SK-N-SH treated with all-trans-retinoic acid at 6 μM for 48 hours (cell line): ENCODE measurements at regions not wholly inside any gene's neighbourhood (a gene's known extent, or its start where the extent isn't known, plus 50 kb on each side); places are given as distances from the start of the nearest gene placed in this dataset.

ENCODE experiments used
- ARNTL ChIP-seq: fragments of 450-650 bp; formaldehyde crosslinking; IDR thresholded peaks from 2 replicates; pipeline ENCODE4 v1.5.0; 2020; ENCODE audit warnings: low read depth, mild to moderate bottlenecking, moderate library complexity, borderline replicate concordance
- CSDC2 ChIP-seq: fragments of 250-450 bp; sonication (Bioruptor Pico); IDR thresholded peaks from 2 replicates; pipeline ENCODE4 v1.5.0; 2020; ENCODE audit warnings: mild to moderate bottlenecking, moderate library complexity
- ZFP3 ChIP-seq: fragments of 250-450 bp; sonication (Bioruptor Pico); IDR thresholded peaks from 2 replicates; pipeline ENCODE4 v1.5.0; 2020; ENCODE audit warnings: mild to moderate bottlenecking, moderate library complexity
- ZNF70 ChIP-seq: fragments of 450-650 bp; formaldehyde crosslinking; IDR thresholded peaks from 2 replicates; pipeline ENCODE4 v1.5.0; 2020; ENCODE audit warnings: mild to moderate bottlenecking, moderate library complexity
- TF ChIP-seq, protein P1 (sequence below): fragments of 250-450 bp; sonication (Bioruptor Pico); IDR thresholded peaks from 2 replicates; pipeline ENCODE4 v1.5.1; 2021; ENCODE audit warnings: mild to moderate bottlenecking, moderate library complexity

DNA sequence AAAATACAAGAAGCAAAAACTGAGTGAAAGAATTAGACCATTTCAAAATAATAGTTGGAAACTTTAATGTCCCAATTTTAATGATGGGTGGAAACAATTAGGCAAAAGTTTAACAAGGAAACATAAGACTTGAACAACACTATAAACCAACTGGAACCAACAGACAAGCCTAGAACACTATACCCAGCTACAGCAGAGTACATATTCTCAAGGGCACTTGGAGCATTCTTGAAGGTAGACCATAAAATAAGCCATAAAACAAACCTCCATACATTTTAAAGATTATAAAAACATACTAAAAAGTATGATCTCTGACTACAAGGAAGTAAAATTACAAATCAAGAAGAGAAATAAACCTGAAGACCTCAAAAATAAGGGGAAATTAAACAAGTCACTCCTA is 616.7 kb downstream of the SUCLG1 start:
- TF ChIP-seq ARNTL (CRISPR knock-in tag) (no peak), ZNF70 (no peak), CSDC2 (CRISPR knock-in tag) (no peak), ZFP3 (CRISPR knock-in tag) (no peak)
- TF ChIP-seq, protein P1, sequence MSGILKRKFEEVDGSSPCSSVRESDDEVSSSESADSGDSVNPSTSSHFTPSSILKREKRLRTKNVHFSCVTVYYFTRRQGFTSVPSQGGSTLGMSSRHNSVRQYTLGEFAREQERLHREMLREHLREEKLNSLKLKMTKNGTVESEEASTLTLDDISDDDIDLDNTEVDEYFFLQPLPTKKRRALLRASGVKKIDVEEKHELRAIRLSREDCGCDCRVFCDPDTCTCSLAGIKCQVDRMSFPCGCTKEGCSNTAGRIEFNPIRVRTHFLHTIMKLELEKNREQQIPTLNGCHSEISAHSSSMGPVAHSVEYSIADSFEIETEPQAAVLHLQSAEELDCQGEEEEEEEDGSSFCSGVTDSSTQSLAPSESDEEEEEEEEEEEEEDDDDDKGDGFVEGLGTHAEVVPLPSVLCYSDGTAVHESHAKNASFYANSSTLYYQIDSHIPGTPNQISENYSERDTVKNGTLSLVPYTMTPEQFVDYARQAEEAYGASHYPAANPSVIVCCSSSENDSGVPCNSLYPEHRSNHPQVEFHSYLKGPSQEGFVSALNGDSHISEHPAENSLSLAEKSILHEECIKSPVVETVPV = no peak
